ENCODE measurements at regions not wholly inside any gene's neighbourhood (a gene's known extent, or its start where the extent isn't known, plus 50 kb on each side); places are given as distances from the start of the nearest gene placed in this dataset.
"Not testable (repeated sequence)": the region's sequence is repeated elsewhere in the genome, so short reads cannot be mapped to it uniquely, and the experiment has no call there.

DNA sequence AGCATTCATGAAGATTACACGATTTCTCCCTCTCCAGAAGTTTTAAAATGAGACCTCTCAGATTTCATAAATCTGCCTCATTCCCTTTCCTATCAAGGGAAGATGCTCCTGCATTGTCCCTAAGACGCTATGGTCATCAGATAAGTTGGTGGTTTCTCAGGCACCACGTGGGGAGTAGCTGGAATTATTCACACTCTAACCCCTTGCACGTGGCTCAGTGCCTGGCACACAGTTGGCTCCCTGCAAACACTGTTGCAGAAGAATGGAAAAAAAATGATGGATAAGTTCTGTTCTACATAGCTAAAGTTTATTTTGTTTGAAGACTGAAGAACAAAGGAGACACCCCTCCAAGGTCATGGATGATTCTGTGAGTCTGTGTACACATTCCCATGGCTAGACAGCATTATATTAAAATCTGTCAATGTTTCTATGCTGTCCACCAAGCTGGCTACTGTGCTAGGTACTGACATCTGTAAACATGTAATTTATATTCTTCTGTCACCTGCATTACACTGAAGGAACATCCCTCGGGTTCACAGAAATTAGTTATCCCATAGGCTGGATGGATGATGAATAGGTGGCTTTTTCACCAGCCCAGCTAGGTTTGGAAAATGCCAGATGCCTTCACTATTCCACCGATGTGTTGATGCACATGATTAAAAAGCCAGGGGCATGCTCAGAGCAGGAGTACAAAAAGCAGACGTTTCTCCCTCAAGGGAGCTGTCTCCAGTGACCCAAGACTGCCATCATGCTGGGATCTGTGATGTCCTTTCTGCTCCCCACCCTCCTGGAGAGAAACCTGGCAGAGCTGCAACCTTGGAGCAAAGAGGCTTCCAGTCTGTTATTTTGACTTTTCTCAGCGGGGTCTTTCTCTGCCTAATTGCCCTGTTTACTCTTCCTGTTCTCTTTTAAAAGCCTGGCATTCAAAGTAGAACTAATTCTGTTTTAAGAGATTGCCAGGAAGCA, 610.5 kb downstream of the UTRN start:
- DNase-seq, result no peak

DNA sequence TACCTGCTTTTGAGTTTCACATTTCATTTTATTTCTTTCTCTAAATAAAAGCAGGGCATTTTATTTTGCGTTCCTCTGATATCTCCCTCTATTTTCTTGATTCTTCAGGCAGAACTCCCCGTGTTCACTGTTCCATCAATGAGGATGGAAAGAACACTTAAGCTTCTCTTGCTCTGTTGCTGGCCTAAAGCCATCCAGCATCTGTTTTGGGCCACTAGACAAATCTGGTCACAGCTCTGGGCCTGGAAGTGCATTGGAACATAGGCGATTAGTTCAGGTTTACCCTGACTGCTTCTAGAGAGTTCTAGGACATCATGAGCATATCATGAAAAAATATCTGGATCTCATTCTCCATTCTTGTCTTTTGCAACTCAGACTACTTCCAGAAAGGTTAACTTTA, 611.2 kb downstream of the UTRN start:
- DNase-seq, result peak; percentile 45

GRCh38 chr6:144896871-144897270, 611.7 kb downstream of the UTRN start:
- DNase-seq, result no peak

DNA sequence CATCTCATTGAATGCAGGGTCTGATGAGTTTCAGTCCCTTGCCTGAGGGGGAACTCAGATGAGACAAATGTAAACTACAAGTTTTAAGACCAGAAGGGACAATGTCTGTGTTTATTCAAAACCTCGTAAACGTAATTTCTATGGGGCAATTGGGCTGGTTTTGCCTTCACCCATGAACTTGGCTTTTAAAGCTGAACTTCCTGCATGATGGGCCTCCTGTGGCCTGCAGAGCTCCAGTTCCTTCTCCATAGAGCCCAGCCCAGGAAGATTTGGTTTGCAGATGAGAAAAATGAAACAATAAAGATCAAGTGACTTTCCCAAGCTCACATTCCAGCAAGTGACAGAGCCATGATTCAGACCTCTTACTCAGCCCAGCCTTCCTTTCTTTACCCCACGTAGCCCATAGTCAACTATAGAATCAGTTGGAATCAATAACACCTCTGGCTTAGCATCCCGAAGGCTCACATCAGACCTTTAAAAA, 612.3 kb downstream of the UTRN start:
- DNase-seq, result no peak

DNA sequence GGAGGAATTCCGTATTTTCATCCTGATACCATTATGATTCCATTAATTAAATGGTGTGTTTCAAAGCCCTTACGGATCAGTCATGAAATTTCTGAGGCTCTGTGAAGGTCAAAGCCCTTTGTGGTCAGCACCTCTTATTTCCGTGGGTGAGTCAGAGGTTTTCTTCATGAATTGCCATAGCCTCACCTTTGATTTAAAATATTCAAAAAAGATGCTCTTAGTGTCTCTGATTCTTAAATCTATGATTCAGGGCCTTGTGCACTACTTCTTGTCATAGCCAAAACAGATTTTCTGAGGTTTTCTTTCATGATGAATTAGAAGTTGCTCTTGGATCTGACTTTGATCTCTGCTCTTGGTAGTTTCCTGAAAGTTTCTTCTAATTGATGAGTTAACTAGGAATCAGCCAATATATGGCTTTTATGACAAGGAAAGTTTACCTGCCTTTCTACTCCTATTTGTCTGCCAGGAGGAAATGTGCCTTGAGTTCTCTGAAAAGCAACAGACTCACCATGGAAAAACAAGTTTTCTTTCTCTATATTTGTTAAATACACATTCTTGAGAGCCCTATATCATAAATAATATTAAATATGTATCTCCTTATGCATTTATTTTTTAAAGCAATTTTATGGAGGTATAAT, 613.0 kb downstream of the UTRN start:
- DNase-seq, result no peak

DNA sequence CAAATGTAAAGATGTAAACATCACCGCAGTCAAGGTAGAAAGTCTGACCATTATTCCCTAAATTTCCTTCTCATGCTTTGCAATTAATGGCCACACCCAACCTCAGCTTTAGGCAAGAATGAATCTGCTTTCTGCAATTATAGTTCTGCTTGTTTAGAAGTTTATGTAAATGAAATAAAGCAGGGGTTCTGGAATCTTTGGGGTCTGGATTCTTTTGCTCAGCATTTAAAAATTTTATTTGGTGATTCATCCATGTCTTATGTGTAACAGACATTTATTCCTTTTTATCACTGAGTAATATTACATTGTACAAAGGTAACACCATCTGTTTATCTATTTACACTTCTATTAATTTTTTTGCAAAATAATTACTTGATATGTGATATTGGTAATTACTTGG, 613.6 kb downstream of the UTRN start:
- DNase-seq, result no peak

- no peak for DNase-seq
These were observed 614.0 kb downstream of the UTRN start for GRCh38 chr6:144899161-144899560.

DNA sequence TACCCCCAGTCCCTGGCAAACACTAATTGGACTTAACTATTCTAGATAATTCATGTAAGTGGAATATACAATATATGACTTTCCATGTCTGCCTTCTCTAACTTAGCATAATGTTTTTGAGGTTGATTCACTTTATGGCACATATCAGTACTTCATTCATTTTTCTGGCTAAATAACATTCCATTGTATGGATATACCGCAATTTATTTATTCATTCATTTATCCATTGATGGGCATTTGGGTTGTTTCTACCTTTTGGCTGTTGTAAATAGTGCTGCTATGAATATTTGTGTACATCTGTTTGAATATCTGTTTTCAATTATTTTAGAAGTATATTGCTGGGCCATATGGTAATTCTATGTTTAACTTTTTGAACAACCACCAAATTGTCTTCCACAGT, 616.3 kb downstream of the UTRN start:
- DNase-seq, result no peak

DNA sequence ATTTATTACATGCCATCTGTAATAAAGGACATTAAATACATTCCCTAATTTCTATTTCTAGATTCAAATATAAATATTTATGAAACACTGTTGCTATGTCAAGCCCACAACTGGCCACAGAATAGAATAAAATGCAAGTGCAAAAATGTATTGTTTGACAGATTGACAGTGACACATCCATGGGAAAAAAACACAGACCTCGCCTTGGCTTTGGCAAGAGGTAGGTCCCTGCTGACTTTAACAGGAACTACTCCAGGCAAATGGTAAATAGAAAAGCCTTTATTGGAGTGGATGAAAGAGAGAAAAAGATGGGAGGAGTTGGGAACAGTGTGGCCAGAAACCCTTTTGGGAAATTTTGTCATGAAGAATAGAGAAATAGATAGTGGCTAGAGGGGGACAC, 622.9 kb downstream of the UTRN start:
- no peak for DNase-seq

GRCh38 chr6:144909753-144910285, 624.7 kb downstream of the UTRN start:
- DNase-seq, result no peak

GRCh38 chr6:144911322-144911721, 626.2 kb downstream of the UTRN start:
- DNase-seq, result no peak

DNA sequence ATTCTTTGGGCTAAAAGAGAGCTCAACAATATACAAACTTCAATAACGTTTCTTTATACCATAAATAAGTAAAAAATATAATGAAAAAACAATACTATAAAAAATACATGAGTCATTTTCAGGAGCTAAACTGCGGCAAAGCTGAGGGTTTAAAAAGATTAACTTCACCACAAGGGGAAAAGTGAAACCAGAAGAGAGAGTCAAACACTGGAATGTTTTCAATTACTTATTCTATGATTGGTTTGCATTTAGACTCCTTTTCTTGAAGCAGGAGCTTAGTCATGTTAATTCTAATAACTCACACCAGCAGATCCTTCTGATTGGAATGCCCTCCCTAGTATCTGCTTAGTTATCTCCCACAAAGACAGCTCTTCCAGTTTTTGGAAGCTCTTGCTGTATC, 627.3 kb downstream of the UTRN start:
- DNase-seq, result no peak

DNA sequence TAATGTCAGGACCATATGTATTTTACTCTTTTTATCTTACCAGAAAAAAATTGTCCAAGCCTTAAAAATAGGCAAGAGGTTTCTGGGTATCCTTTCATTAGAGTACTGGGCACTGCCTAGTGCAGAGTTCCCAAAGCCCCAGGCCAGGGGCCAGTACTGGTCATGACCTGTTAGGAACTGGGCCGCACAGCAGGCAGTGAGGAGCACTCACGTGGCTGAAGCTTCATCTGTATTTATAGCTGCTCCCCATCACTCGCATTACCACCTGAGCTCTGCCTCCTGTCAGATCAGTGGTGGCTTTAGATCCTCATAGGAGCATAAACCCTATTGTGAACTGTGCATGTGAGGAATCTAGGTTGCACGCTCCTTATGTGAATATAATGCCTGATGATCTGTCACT, 632.9 kb downstream of the UTRN start:
- no peak for DNase-seq

GRCh38 chr6:144919560-144919959, 634.4 kb downstream of the UTRN start:
- no peak for DNase-seq

- DNase-seq, result no peak
These were observed 635.3 kb downstream of the UTRN start for GRCh38 chr6:144920391-144920961.

GRCh38 chr6:144921206-144921975, 636.3 kb downstream of the UTRN start:
- DNase-seq, result no peak

DNA sequence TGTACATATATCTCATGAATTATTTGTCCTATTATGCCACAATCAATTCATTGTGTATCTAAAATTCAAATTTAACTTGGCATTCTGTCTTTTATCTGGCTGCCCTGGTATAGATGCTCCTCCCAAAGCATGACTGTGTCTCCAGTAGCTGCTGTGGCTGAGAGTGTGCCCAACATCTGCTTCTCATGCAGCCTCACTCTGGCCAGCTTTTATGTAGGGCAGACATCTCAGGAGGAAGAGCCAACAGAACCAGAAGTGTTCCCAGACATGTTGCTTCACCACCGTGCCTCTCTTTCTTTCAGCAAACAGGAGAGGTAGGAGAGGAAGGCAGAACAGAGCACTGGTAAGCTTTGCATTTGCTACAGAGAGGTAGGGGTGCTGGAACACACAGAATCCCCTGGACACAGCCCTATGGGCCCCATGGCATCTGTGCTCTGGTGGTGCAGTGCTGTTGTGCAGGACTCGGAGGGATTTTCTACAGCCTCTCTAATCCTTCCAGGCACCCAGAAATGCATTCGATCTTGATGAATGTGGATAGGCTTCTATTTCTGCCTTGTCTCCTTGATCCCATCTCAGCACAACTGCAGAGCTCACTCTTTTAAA, 637.1 kb downstream of the UTRN start:
- DNase-seq, result peak; percentile 11

GRCh38 chr6:144922771-144923490, 637.8 kb downstream of the UTRN start:
- DNase-seq, result not testable (repeated sequence)

DNA sequence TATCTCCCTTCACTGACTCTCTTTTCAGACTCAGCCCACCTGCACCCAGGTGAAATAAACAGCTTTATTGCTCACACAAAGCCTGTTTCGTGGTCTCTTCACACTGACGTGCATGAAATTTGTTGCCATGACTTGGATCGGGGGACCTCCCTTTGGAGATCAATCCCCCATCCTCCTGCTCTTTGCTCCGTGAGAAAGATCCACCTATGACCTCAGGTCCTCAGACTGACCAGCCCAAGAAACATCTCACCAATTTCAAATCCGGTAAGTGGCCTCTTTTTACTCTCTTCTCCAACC, 638.3 kb downstream of the UTRN start:
- DNase-seq, result not testable (repeated sequence)

GRCh38 chr6:144928847-144929246, 643.7 kb downstream of the UTRN start:
- no peak for DNase-seq

- no peak for DNase-seq
These were observed 644.1 kb downstream of the UTRN start for GRCh38 chr6:144929262-144929661.

Measured in hindlimb muscle (tissue), 1 donor.